ENCODE measurements at regions not wholly inside any gene's neighbourhood (a gene's known extent, or its start where the extent isn't known, plus 50 kb on each side); places are given as distances from the start of the nearest gene placed in this dataset.

GRCh38 chr1:232271991-232272589, 357.8 kb downstream of the SIPA1L2 start:
- no peaks in the 10 kb centered on the region for H3K27me3 ChIP-seq (ENCODE audit: insufficient read depth, low read depth, low read length)
- H3K4me3 ChIP-seq (ENCODE audit: low read length), result no peak overlapping the region
- no peaks in the 10 kb centered on the region for H3K9me3 ChIP-seq (ENCODE audit: low read length)
- TF ChIP-seq POLR2AphosphoS5 (IDR thresholded peaks at IDR 0.05), result no peak
- TF ChIP-seq SMC3 (conservative IDR thresholded peaks at IDR 0.05; ENCODE audit: poor library complexity), result no peak
- no peaks in the 10 kb centered on the region for H3K36me3 ChIP-seq (ENCODE audit: insufficient read depth, low read length)
- no peaks in the 10 kb centered on the region for H3K9me2 ChIP-seq (ENCODE audit: insufficient read depth, low read length)
- no peak overlapping the region for H3K4me2 ChIP-seq (ENCODE audit: low read length)
- H3K9ac ChIP-seq (ENCODE audit: low read length), result no peak overlapping the region
- no peaks in the 10 kb centered on the region for H3F3A ChIP-seq (ENCODE audit: insufficient read depth, low read length, poor library complexity, severe bottlenecking)
- H4K20me1 ChIP-seq (ENCODE audit: insufficient read depth), result no peaks in the 10 kb centered on the region
- no peak overlapping the region for H3K27ac ChIP-seq (ENCODE audit: low read length)
- no peaks in the 10 kb centered on the region for H3K79me2 ChIP-seq (replicated peaks; ENCODE audit: insufficient read depth, low read length)
- H2AFZ ChIP-seq (ENCODE audit: low read depth, low read length), result no peak overlapping the region

- Histone ChIP-seq H3K9ac (ENCODE audit: low read length) (no peak overlapping the region), H3K4me3 (ENCODE audit: low read length) (no peak overlapping the region), H2AFZ (ENCODE audit: low read depth, low read length) (no peak overlapping the region), H3K9me3 (ENCODE audit: low read length) (no peaks in the 10 kb centered on the region), H3K4me2 (ENCODE audit: low read length) (no peak overlapping the region), H3K36me3 (ENCODE audit: insufficient read depth, low read length) (no peaks in the 10 kb centered on the region), H3F3A (ENCODE audit: insufficient read depth, low read length, poor library complexity, severe bottlenecking) (no peaks in the 10 kb centered on the region), H3K9me2 (ENCODE audit: insufficient read depth, low read length) (no peaks in the 10 kb centered on the region), H3K27me3 (ENCODE audit: insufficient read depth, low read depth, low read length) (no peaks in the 10 kb centered on the region), H3K79me2 (replicated peaks; ENCODE audit: insufficient read depth, low read length) (no peaks in the 10 kb centered on the region), H4K20me1 (ENCODE audit: insufficient read depth) (no peaks in the 10 kb centered on the region), H3K27ac (ENCODE audit: low read length) (no peak overlapping the region)
- TF ChIP-seq MXI1 (conservative IDR thresholded peaks at IDR 0.05; ENCODE audit: poor library complexity, severe bottlenecking), result no peak
- TF ChIP-seq POLR2AphosphoS5 (IDR thresholded peaks at IDR 0.05), result no peak
- no peak for TF ChIP-seq CTCF (IDR thresholded peaks at IDR 0.05; ENCODE audit: poor library complexity, severe bottlenecking)
- TF ChIP-seq SMC3 (conservative IDR thresholded peaks at IDR 0.05; ENCODE audit: poor library complexity), result no peak
- TF ChIP-seq EZH2 (IDR thresholded peaks at IDR 0.05; ENCODE audit: borderline replicate concordance, insufficient read depth, low read length, poor library complexity, severe bottlenecking), result no peak
- TF ChIP-seq RAD21 (conservative IDR thresholded peaks at IDR 0.05), result no peak
- no peak for TF ChIP-seq REST (IDR thresholded peaks at IDR 0.05; ENCODE audit: borderline replicate concordance)
- no peak for TF ChIP-seq EP300 (conservative IDR thresholded peaks at IDR 0.05; ENCODE audit: poor library complexity, severe bottlenecking)
- TF ChIP-seq TAF1 (IDR thresholded peaks at IDR 0.05; ENCODE audit: low read depth), result no peak
Measured at GRCh38 chr1:232271299-232271698, 358.6 kb downstream of the SIPA1L2 start.
